Left lobe of liver (tissue), 2 donors: ENCODE measurements at regions not wholly inside any gene's neighbourhood (a gene's known extent, or its start where the extent isn't known, plus 50 kb on each side); places are given as distances from the start of the nearest gene placed in this dataset.
"Not testable (repeated sequence)": the region's sequence is repeated elsewhere in the genome, so short reads cannot be mapped to it uniquely, and the experiment has no call there.

Experiments used
- ATAC-seq: fragments of 200-7000 bp; cut with Tn5 transposase; one replicate; pipeline ENCODE4 v1.9.1; 2020; ENCODE audit warnings: mild to moderate bottlenecking, moderate library complexity
- DNase-seq: peaks from one replicate; pipeline ENCODE4 v3.0.0-alpha.2; 2020; ENCODE audit warnings: low spot score
- donor health status: DM: no; HTN: no; CAD: no; lungs with moderate emphysema.
- donor health status: DM: no; HTN: yes; CAD: no.

- no peak for DNase-seq
- ATAC-seq: no peak
These were observed 424.6 kb upstream of the NFE2L3 start for GRCh38 chr7:25727446-25727845.

- no peak for DNase-seq
- ATAC-seq: no peak
These were observed 424.1 kb upstream of the NFE2L3 start for GRCh38 chr7:25727876-25728275.

GRCh38 chr7:25731068-25731845, 420.7 kb upstream of the NFE2L3 start:
- DNase-seq (no peak), ATAC-seq (no peak)

DNA sequence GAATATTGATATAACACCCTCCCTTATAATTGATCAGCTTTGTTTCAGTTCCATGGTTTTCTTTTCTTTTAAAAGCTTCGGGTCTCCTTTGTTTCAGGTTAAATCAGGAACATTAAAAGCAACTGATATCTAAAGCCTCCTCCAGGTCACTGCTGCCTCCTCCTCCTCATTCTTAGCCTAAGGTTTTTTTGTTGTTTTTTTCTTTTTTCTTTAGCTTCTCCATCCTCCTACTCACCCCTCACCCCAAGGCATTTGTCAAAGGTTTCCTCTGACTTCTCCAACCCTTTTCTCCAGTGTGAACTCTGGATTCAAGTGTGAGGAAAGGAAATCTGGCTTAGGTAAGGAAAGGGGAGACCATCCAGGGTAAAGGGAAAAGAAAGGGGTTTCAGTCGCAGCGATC, 420.2 kb upstream of the NFE2L3 start:
- no peak for ATAC-seq

DNA sequence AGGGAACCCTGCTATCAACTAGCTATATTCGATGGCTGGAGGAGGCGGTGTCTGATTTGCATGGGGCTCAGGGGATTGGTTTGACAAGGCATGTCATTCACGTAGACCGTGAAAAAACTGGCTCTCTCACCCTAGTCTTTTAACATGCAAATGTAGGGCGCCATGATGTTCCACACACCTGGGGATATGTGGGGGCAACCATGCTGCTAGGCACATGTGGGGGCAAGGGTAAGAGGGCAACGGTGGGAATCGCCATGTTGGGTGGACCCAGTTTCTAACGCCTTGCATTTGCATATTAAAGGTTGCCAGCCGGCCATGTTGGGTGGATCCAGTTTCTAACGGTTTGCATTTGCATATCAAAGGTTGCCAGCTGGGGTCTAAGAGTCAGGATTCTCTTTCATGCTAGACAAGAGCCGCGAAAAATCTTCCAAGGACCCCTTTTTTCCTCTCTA, 419.2 kb upstream of the NFE2L3 start:
- DNase-seq (no peak), ATAC-seq (no peak)

More for the DNA sequence above, 420.2 kb upstream of the NFE2L3 start:
- no peak for DNase-seq

DNA sequence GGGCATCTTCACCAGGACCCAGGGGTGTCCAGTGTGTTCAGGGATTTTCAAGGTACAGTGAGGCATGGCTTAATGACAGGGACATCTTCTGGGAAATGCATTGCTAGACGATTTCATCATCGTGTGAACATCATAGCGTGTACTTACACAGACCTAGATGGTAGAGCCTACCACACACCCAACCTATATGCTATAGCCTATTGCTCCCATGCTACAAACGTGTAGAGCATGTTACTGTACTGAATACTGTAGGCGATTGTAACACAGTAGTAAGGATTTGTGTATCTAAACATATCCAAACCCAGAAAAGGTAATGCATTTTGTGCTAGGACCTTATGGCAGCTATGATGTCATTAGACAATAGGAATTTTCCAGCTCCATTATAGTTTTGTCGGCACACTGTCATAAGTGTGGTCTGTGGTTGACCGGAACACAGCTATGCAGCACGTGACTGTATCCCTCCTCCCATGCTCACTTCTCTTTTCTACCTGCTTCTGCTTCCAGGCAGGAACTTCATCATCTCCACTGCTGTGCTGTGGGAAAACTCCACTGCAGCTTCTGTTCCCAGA, 416.2 kb upstream of the NFE2L3 start:
- ATAC-seq (no peak), DNase-seq (no peak)

DNA sequence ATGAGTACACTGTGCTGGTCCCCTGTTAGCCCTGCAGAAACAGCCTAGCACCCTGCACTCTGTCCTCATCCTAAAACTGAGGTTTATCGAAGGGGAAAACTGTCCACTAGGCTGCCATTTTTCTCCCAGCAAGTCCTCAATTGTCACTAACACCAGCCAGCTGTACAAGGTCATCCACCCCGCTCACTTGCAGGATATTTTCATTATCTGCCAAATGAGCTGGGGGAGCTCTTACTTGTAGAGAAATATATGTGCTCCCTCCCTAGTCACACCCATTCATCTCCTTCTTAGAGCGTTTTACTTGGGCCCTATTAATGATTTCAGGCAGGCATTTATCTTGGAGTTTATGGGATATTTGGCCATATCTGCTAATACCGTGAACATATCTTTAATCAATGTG, 413.5 kb upstream of the NFE2L3 start:
- DNase-seq: no peak

DNA sequence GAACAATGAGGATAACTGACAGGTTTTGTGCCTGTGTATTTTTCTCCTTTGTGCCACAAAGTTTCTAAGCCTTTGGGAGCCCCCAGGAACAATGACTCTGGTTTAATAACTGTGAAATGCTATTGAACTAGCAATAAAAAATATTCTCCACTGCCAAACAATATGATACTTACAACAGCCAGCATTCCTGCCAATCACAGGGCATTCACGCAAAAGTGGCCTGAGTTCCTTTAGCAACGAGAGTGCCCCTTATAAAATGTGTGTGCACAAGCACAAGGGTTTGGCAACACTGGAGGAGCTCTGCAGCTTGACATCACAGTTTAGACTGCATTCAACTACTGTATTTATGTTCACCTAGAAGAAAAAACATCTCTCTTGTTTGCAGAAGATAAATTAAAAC, 412.9 kb upstream of the NFE2L3 start:
- DNase-seq (no peak), ATAC-seq (no peak)

More for the DNA sequence above, 413.5 kb upstream of the NFE2L3 start:
- ATAC-seq: no peak

DNA sequence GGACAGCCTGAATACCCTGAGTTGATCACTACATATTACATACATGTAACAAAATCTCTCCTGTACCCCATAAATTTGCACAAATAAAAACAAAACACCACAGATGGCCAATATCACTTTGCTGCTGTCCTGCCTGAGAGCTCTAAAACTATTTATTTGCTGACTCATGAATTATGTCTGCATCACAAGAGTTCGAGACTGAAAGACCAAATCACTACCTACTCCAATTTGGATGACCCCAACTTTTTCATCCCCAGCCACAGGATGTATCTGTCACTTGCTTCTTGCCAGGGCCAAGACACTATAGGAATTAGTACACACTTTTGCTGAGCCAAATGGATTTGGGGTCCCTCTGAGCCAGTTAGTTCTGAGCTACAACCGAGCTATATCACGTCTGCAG, 409.7 kb upstream of the NFE2L3 start:
- DNase-seq (no peak), ATAC-seq (no peak)

DNA sequence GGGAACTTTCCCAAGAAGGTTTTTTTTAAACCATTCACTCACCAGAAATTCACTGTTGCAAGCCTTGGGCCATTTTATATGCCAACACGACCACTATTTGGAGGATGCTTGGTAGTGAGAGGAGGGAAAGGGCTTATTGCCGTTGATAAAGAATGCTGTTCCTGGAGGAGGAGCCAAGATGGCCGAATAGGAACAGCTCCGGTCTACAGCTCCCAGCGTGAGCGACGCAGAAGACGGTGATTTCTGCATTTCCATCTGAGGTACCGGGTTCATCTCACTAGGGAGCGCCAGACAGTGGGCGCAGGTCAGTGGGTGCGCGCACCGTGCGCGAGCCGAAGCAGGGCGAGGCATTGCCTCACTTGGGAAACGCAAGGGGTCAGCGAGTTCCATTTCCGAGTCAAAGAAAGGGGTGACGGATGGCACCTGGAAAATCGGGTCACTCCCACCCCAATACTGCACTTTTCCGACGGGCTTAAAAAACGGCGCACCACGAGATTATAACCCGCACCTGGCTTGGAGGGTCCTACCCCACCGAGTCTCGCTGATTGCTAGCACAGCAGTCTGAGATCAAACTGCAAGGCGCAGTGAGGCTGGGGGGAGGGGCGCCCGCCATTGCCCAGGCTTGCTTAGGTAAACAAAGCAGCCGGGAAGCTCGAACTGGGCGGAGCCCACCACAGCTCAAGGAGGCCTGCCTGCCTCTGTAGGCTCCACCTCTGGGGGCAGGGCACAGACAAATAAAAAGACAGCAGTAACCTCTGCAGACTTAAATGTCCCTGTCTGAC, 408.1 kb upstream of the NFE2L3 start:
- not testable (repeated sequence) for DNase-seq, ATAC-seq

DNA sequence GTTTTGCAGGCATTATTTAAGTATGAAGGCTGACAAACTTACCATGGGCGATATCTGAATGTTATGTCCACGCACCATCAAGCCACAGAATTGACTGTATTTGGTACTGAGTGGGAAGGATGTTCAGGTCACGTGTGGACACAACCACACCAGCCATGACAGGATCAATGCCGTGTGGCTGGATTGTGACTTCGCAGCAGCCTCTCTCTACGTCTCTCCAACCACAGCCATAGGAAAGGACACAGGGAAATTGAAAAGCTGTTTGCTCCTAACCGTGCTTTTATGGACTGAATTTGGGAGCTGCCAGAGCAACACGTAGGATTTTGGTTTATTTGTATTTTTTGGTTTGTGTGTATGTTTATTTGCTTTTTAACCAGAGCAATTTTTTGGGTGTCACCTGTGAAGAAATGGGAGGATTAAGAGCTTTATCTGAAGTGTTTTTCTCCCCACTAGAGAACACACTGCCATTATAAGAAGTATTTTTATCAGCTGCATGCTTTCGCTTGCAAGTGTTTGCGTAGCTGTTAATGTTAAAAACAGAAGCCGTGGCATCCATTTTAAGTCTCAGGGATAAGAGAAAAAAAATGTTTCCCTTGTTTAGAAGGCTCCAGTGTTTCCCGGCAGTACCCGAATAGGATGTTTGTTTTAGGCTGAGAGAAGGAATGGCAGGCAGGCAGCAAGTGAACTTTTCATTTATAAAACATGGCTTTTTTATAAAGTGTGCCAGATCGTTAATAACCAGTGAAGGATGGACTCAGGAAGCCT, 401.1 kb upstream of the NFE2L3 start:
- ATAC-seq: no peak

GRCh38 chr7:25752154-25752553, 399.8 kb upstream of the NFE2L3 start:
- ATAC-seq (no peak), DNase-seq (no peak)

More for the DNA sequence above, 401.1 kb upstream of the NFE2L3 start:
- DNase-seq: no peak

DNA sequence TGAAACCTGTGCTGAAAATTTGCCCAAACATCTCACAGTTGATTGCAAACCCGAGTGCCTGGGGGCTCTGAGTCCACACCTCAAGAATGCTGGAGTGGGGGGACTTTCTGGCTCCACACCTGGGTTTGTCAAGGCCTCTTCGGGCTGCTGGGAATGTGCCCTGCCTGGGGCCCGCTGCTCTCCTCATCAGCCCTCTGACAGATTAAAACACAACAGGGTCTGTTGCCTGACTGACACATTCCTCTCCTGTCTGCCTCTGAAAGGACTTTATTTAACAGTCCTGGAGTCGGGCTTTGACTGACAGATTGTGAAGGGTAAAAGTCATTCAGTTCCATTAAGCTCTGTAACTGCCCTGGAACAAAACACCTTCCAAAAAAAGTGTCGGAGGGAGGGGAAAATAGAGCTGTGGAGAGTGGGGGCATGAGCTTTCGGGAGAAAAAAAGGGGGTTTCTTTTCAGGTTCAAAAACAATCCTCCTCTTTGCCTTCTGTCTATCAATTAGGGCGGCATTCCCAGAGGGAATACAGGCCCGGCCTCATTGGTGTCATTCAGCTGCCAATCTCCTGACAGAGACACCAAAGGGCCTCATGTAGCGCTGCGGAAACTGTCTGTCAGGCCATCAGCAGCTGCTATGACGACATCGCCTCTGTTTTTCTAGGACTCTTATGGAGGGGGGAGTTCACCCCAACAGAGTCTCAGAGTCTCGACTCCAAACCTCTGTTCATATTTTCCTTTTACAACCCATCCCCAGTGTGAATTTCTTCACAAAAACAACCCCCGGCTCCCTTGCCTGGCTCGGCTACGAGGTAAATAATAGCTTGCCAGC, 398.8 kb upstream of the NFE2L3 start:
- ATAC-seq (no peak), DNase-seq (no peak)

- no peak for DNase-seq
- no peak for ATAC-seq
These were observed 398.2 kb upstream of the NFE2L3 start for GRCh38 chr7:25753837-25754236.

GRCh38 chr7:25754333-25754732, 397.7 kb upstream of the NFE2L3 start:
- DNase-seq (no peak), ATAC-seq (no peak)

GRCh38 chr7:25754751-25755150, 397.2 kb upstream of the NFE2L3 start:
- DNase-seq (no peak), ATAC-seq (no peak)

DNA sequence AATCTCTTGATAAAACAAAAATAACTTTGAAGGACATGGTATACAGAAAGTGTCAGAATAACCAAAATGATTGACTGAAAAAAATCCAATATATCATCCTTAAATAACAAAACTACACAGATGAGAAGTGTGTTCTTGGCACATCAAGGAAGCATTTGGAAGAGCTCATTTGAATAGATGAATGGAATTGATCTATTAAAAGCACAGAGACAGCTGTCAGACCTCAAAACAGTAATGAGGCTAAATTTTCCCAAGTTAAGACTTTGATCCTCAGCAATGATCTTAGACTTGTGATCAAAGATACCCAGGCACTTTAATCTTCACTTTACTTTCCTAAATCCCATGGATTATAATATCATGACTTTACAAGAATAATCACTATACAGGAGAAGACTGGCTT, 395.4 kb upstream of the NFE2L3 start:
- no peak for ATAC-seq
- no peak for DNase-seq

DNA sequence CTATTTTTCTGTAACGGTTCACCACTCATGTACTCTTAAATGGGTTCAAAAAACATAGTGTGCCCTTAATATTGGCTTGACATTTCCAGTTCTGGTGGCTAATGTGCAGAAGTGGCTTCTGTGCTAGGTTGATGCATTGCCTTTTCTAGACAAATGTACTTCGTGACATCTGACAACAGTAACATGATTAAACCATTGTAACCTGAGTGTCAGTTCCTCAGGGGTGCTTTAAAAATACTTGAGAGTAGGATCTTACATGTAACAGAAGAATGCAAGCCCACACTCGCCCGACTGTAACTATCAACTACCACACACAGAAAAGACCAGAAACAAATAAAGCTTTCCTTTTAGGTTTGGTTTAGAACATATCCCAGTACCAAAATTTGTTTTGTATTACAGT, 393.4 kb upstream of the NFE2L3 start:
- ATAC-seq: no peak
- no peak for DNase-seq

DNA sequence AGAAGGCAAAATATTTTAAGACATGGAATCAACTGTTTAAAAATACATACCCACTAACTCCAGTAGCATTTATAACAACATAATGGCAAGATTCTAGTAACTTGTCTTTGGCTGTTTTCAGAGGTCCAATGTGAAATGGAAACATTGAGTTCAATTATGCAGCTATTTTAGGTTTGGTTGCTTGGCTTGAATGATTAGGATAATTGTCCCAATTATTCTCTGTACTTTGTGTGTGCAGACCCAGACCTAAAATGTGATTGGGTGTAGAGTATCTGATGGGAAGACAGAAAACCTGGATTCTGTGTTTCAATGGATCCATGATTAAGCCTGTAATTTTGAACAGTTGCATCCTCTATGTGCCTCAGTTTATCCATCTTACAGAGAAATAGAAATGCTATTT, 392.7 kb upstream of the NFE2L3 start:
- ATAC-seq: no peak
- no peak for DNase-seq

DNA sequence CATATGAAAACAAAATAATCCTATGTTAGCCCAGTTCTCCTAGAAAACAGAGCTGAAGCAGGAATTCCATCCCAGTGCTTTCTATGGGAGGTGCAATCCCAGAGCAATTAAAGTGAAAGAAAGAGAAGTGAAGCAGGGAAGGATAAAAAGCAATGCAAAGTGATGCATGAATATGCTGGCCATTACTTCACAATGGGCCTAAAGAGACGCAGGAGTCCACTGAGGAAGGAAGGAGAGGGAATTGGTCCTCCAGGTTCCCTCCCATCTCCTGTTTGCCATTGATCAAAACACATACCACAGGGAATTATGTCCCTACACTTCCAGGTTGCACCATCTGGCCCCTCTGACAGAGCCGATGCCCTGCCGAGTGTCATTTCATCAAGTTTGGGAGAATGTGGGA, 392.2 kb upstream of the NFE2L3 start:
- DNase-seq (no peak), ATAC-seq (no peak)
